ENCODE measurements at regions not wholly inside any gene's neighbourhood (a gene's known extent, or its start where the extent isn't known, plus 50 kb on each side); places are given as distances from the start of the nearest gene placed in this dataset.
"Not testable (repeated sequence)": the region's sequence is repeated elsewhere in the genome, so short reads cannot be mapped to it uniquely, and the experiment has no call there.

- Histone ChIP-seq H2AFZ (ENCODE audit: low read depth, low read length, severe bottlenecking) (no peak overlapping the region), H3F3A (ENCODE audit: insufficient read depth) (no peaks in the 10 kb centered on the region), H3K9ac (ENCODE audit: low read length) (no peak overlapping the region), H3K9me2 (replicated peaks; ENCODE audit: insufficient read depth, low read length) (no peaks in the 10 kb centered on the region), H3K27me3 (ENCODE audit: low read length) (no peaks in the 10 kb centered on the region), H3K36me3 (ENCODE audit: low read length) (no peaks in the 10 kb centered on the region), H3K27ac (ENCODE audit: low read depth, low read length) (no peak overlapping the region), H3K79me2 (ENCODE audit: insufficient read depth, low read length) (no peaks in the 10 kb centered on the region), H4K20me1 (ENCODE audit: low read depth, low read length) (no peaks in the 10 kb centered on the region), H3K4me3 (ENCODE audit: insufficient read depth, low read length, poor library complexity, severe bottlenecking) (no peak overlapping the region), H3K9me3 (ENCODE audit: insufficient read depth, low read length) (no peaks in the 10 kb centered on the region), H3K4me2 (ENCODE audit: low read depth, low read length, poor library complexity, severe bottlenecking) (no peak overlapping the region)
- no peak for TF ChIP-seq EZH2phosphoT487 (conservative IDR thresholded peaks at IDR 0.05; ENCODE audit: low read length)
- TF ChIP-seq, protein P1, sequence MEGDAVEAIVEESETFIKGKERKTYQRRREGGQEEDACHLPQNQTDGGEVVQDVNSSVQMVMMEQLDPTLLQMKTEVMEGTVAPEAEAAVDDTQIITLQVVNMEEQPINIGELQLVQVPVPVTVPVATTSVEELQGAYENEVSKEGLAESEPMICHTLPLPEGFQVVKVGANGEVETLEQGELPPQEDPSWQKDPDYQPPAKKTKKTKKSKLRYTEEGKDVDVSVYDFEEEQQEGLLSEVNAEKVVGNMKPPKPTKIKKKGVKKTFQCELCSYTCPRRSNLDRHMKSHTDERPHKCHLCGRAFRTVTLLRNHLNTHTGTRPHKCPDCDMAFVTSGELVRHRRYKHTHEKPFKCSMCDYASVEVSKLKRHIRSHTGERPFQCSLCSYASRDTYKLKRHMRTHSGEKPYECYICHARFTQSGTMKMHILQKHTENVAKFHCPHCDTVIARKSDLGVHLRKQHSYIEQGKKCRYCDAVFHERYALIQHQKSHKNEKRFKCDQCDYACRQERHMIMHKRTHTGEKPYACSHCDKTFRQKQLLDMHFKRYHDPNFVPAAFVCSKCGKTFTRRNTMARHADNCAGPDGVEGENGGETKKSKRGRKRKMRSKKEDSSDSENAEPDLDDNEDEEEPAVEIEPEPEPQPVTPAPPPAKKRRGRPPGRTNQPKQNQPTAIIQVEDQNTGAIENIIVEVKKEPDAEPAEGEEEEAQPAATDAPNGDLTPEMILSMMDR (IDR thresholded peaks at IDR 0.05; ENCODE audit: insufficient read depth, low read length, poor library complexity, severe bottlenecking), result no peak
Measured at GRCh38 chr10:9390516-9390915, 1336.0 kb downstream of the GATA3 start.

DNA sequence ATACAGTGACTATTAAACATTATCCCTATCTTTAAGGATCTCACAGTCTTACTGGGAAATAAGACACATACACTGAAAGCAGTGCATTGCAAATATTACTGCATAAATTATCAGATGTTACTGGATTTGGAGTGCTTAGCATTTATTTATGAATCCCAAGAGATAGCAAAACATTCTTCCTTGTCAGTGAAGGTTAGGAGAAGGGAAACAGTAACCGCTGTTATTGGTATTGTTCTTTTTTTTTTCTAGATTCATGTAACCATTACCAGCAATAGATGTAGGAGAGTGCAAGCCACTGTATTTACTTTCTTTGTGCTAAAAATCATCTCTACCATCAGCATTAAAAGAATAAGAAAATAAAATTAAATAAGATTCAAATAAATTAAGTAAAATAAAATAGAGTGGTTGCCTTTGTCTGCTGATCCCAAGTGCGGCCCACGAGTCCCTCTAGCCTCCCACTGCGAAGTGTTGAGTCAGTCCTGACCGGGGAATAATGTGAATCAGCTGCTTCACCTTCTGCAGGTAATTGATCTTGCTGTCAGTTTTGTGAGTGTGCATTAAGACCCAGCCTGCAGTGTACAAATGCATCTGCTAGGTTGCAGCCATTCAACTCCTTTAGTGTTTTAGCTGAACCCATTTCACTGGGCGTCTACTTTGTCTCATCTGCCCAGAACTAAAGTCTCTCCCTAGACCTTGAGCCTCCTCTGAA lies 1344.9 kb downstream of the GATA3 start:
- H3K27me3 ChIP-seq (ENCODE audit: low read length), result no peaks in the 10 kb centered on the region
- no peak overlapping the region for H2AFZ ChIP-seq (ENCODE audit: low read depth, low read length, severe bottlenecking)
- H3K9me2 ChIP-seq (replicated peaks; ENCODE audit: insufficient read depth, low read length), result no peaks in the 10 kb centered on the region
- no peak overlapping the region for H3K4me3 ChIP-seq (ENCODE audit: insufficient read depth, low read length, poor library complexity, severe bottlenecking)
- H4K20me1 ChIP-seq (ENCODE audit: low read depth, low read length), result no peaks in the 10 kb centered on the region
- no peaks in the 10 kb centered on the region for H3K36me3 ChIP-seq (ENCODE audit: low read length)
- no peaks in the 10 kb centered on the region for H3F3A ChIP-seq (ENCODE audit: insufficient read depth)
- no peak overlapping the region for H3K9ac ChIP-seq (ENCODE audit: low read length)
- no peaks in the 10 kb centered on the region for H3K79me2 ChIP-seq (ENCODE audit: insufficient read depth, low read length)
- TF ChIP-seq, protein P1 (IDR thresholded peaks at IDR 0.05; ENCODE audit: insufficient read depth, low read length, poor library complexity, severe bottlenecking), result no peak
- no peak for TF ChIP-seq EZH2phosphoT487 (conservative IDR thresholded peaks at IDR 0.05; ENCODE audit: low read length)
- H3K4me2 ChIP-seq (ENCODE audit: low read depth, low read length, poor library complexity, severe bottlenecking), result no peak overlapping the region
- no peaks in the 10 kb centered on the region for H3K9me3 ChIP-seq (ENCODE audit: insufficient read depth, low read length)
- H3K27ac ChIP-seq (ENCODE audit: low read depth, low read length), result no peak overlapping the region

DNA sequence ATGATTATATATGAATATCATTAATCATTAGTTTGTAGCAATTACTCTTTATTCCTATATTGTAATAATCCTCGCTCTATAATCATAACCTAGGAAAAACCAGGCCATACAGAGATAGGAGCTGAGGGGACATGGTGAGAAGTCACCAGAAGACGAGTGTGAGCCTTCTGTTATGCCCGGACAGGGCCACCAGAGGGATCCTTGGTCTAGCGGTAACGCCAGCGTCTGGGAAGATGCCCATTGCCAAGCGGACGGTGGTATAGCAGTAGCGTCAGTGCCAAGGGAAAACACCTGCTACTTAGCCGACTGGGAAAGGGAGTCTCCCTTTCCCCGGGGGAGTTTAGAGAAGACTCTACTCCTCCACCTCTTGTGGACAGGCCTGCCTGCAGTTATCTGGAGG lies 1347.6 kb downstream of the GATA3 start:
- H4K20me1 ChIP-seq (ENCODE audit: low read depth, low read length); H3K9me3 ChIP-seq (ENCODE audit: insufficient read depth, low read length); H3K9ac ChIP-seq (ENCODE audit: low read length); H3K4me3 ChIP-seq (ENCODE audit: insufficient read depth, low read length, poor library complexity, severe bottlenecking); H3K36me3 ChIP-seq (ENCODE audit: low read length); H3K27ac ChIP-seq (ENCODE audit: low read depth, low read length); H3K4me2 ChIP-seq (ENCODE audit: low read depth, low read length, poor library complexity, severe bottlenecking); H3K27me3 ChIP-seq (ENCODE audit: low read length); H3F3A ChIP-seq (ENCODE audit: insufficient read depth); H2AFZ ChIP-seq (ENCODE audit: low read depth, low read length, severe bottlenecking); H3K9me2 ChIP-seq (replicated peaks; ENCODE audit: insufficient read depth, low read length); H3K79me2 ChIP-seq (ENCODE audit: insufficient read depth, low read length): not testable (repeated sequence)

- H4K20me1 ChIP-seq (ENCODE audit: low read depth, low read length); H3K27me3 ChIP-seq (ENCODE audit: low read length); H3K9me2 ChIP-seq (replicated peaks; ENCODE audit: insufficient read depth, low read length); H3K4me3 ChIP-seq (ENCODE audit: insufficient read depth, low read length, poor library complexity, severe bottlenecking); H3K36me3 ChIP-seq (ENCODE audit: low read length); H3K4me2 ChIP-seq (ENCODE audit: low read depth, low read length, poor library complexity, severe bottlenecking); H3K79me2 ChIP-seq (ENCODE audit: insufficient read depth, low read length); H2AFZ ChIP-seq (ENCODE audit: low read depth, low read length, severe bottlenecking); H3K9me3 ChIP-seq (ENCODE audit: insufficient read depth, low read length); H3K27ac ChIP-seq (ENCODE audit: low read depth, low read length); H3K9ac ChIP-seq (ENCODE audit: low read length); H3F3A ChIP-seq (ENCODE audit: insufficient read depth): not testable (repeated sequence)
Measured at GRCh38 chr10:9402507-9403195, 1348.2 kb downstream of the GATA3 start.

DNA sequence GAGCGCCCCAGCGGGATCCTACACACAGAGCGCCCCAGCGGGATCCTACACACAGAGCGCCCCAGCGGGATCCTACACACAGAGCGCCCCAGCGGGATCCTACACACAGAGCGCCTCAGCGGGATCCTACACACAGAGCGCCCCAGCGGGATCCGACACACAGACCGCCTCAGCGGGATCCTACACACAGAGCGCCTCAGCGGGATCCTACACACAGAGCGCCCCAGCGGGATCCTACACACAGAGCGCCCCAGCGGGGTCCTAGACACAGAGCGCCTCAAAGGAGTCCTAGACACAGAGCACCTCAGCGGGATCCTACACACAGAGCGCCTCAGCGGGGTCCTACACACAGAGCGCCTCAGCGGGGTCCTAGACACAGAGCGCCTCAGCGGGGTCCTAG lies 1352.7 kb downstream of the GATA3 start:
- not testable (repeated sequence) for H4K20me1 ChIP-seq (ENCODE audit: low read depth, low read length); H3K9me2 ChIP-seq (replicated peaks; ENCODE audit: insufficient read depth, low read length); H3K4me3 ChIP-seq (ENCODE audit: insufficient read depth, low read length, poor library complexity, severe bottlenecking); H3K4me2 ChIP-seq (ENCODE audit: low read depth, low read length, poor library complexity, severe bottlenecking); H3K79me2 ChIP-seq (ENCODE audit: insufficient read depth, low read length); H3K27ac ChIP-seq (ENCODE audit: low read depth, low read length); H2AFZ ChIP-seq (ENCODE audit: low read depth, low read length, severe bottlenecking); H3K36me3 ChIP-seq (ENCODE audit: low read length); H3K9me3 ChIP-seq (ENCODE audit: insufficient read depth, low read length); H3K9ac ChIP-seq (ENCODE audit: low read length); H3K27me3 ChIP-seq (ENCODE audit: low read length); H3F3A ChIP-seq (ENCODE audit: insufficient read depth)
